ENCODE measurements at regions not wholly inside any gene's neighbourhood (a gene's known extent, or its start where the extent isn't known, plus 50 kb on each side); places are given as distances from the start of the nearest gene placed in this dataset.

DNA sequence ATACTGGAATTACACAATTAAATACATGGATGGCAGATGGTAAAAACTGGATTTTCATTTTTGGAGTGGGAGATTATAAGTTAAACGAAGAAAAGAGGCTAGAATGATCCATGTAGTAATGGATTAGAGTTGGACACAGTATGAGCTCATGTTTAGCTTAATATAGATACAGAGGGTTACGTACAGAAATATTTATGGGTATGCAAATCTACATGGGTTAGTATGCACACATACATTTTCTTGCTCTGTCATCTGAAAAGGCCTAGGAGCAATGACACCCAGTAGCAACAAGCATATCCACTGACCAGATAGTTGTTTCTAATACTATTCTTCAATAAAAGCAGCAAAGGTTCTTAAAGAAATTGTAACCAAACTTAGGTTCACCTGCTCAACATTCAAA lies 366.4 kb downstream of the SEMA3D start:
- Mint-ChIP-seq H3K36me3 (ENCODE audit: low read depth) (no peaks in the 10 kb centered on the region), H3K27me3 (ENCODE audit: low read depth) (no peaks in the 10 kb centered on the region), H3K9me3 (no peaks in the 10 kb centered on the region)

GRCh38 chr7:84817016-84817415 lies 369.8 kb downstream of the SEMA3D start:
- H3K4me1 Mint-ChIP-seq (ENCODE audit: low read depth), result no peaks in the 10 kb centered on the region
- H3K9me3 Mint-ChIP-seq, result no peaks in the 10 kb centered on the region
- H3K36me3 Mint-ChIP-seq (ENCODE audit: low read depth), result no peaks in the 10 kb centered on the region
- no peak overlapping the region for H3K27ac Mint-ChIP-seq
- H3K27me3 Mint-ChIP-seq (ENCODE audit: low read depth), result no peaks in the 10 kb centered on the region
- H3K4me3 Mint-ChIP-seq, result no peak overlapping the region

More for the DNA sequence above, 366.4 kb downstream of the SEMA3D start:
- H3K27ac Mint-ChIP-seq, result no peak overlapping the region
- no peaks in the 10 kb centered on the region for H3K4me1 Mint-ChIP-seq (ENCODE audit: low read depth)
- no peak overlapping the region for H3K4me3 Mint-ChIP-seq

DNA sequence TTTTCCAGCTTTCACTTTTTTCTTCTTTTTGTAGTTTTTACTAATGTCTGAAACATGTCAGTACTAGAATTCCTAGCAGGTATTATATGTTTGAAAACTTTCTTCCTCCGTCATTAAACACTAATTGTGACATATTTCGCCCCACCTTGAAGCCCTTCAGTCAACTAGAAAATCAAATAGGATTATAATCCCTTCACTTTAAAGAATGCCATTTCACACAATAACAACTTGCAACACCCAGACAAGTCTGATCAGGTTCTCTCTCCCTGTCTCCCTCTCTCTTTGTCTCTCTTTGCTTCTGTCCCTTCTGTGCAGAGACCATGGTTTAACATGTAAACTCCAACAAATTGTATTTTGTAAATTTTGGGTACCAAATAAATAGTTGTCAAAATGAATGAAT lies 373.5 kb downstream of the SEMA3D start:
- Mint-ChIP-seq H3K9me3 (no peaks in the 10 kb centered on the region), H3K27ac (no peak overlapping the region), H3K4me1 (ENCODE audit: low read depth) (no peaks in the 10 kb centered on the region), H3K27me3 (ENCODE audit: low read depth) (no peaks in the 10 kb centered on the region), H3K4me3 (no peak overlapping the region), H3K36me3 (ENCODE audit: low read depth) (no peaks in the 10 kb centered on the region)

- H3K27ac Mint-ChIP-seq, result no peak overlapping the region
- no peaks in the 10 kb centered on the region for H3K9me3 Mint-ChIP-seq
- no peaks in the 10 kb centered on the region for H3K27me3 Mint-ChIP-seq (ENCODE audit: low read depth)
- H3K4me1 Mint-ChIP-seq (ENCODE audit: low read depth), result no peaks in the 10 kb centered on the region
- H3K36me3 Mint-ChIP-seq (ENCODE audit: low read depth), result no peaks in the 10 kb centered on the region
- H3K4me3 Mint-ChIP-seq, result no peak overlapping the region
These were observed 374.8 kb downstream of the SEMA3D start for GRCh38 chr7:84812021-84812420.

GRCh38 chr7:84811362-84811761 lies 375.5 kb downstream of the SEMA3D start:
- H3K4me3 Mint-ChIP-seq, result no peak overlapping the region
- H3K27me3 Mint-ChIP-seq (ENCODE audit: low read depth), result no peaks in the 10 kb centered on the region
- H3K4me1 Mint-ChIP-seq (ENCODE audit: low read depth), result no peaks in the 10 kb centered on the region
- no peaks in the 10 kb centered on the region for H3K36me3 Mint-ChIP-seq (ENCODE audit: low read depth)
- H3K27ac Mint-ChIP-seq, result no peak overlapping the region
- no peaks in the 10 kb centered on the region for H3K9me3 Mint-ChIP-seq

- no peaks in the 10 kb centered on the region for H3K4me1 Mint-ChIP-seq (ENCODE audit: low read depth)
These were observed 377.0 kb downstream of the SEMA3D start for GRCh38 chr7:84809877-84810276.

DNA sequence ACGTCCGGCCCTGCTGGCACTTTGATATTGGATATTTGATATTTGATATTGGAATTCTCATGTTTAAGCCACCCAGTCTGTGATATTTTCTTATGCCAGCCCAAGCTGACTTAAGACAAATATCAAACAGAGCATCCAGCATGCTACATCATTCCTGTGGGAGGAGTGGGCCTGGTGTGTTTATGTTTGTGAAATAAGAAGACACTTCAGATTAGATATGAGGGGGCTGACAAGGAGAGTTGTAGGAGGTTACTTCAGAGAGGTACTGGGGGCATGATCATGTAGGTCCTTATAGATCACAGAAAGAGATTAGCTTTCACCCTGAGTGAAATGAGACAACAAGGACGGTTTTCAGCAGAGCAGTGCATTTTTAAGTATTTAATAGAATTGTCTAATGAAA lies 382.9 kb downstream of the SEMA3D start:
- no peak overlapping the region for H3K4me3 Mint-ChIP-seq
- no peaks in the 10 kb centered on the region for H3K4me1 Mint-ChIP-seq (ENCODE audit: low read depth)
- H3K9me3 Mint-ChIP-seq, result no peaks in the 10 kb centered on the region
- no peaks in the 10 kb centered on the region for H3K27me3 Mint-ChIP-seq (ENCODE audit: low read depth)
- H3K27ac Mint-ChIP-seq, result no peak overlapping the region
- no peaks in the 10 kb centered on the region for H3K36me3 Mint-ChIP-seq (ENCODE audit: low read depth)

More at GRCh38 chr7:84809877-84810276, 377.0 kb downstream of the SEMA3D start:
- Mint-ChIP-seq H3K36me3 (ENCODE audit: low read depth) (no peaks in the 10 kb centered on the region), H3K4me3 (no peak overlapping the region), H3K27me3 (ENCODE audit: low read depth) (no peaks in the 10 kb centered on the region), H3K27ac (no peak overlapping the region), H3K9me3 (no peaks in the 10 kb centered on the region)

DNA sequence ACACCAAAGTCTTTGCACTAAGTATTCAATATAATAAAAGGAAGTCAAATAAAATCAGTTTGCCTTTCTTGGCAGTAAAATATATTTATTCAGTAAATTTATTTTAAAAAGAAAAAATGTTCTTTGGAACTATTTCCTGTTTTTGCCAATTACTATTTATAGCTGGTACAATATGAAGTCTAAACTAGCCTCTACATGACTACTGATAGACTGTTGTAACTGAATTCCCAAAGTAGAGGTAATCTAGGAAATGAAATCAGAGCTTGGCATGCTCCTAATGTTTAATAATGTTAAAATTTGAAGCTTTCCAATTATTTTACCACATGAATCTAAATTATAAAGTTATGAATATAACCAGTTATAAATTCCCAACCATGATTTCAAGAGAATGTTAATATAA lies 385.5 kb downstream of the SEMA3D start:
- Mint-ChIP-seq H3K27me3 (ENCODE audit: low read depth) (no peaks in the 10 kb centered on the region), H3K9me3 (peaks cover under 1% of the 10 kb centered on the region), H3K36me3 (ENCODE audit: low read depth) (no peaks in the 10 kb centered on the region), H3K27ac (no peak overlapping the region), H3K4me3 (no peak overlapping the region), H3K4me1 (ENCODE audit: low read depth) (no peaks in the 10 kb centered on the region)

- Mint-ChIP-seq H3K4me1 (ENCODE audit: low read depth) (no peaks in the 10 kb centered on the region), H3K36me3 (ENCODE audit: low read depth) (no peaks in the 10 kb centered on the region)
These were observed 386.0 kb downstream of the SEMA3D start for GRCh38 chr7:84800846-84801245.

DNA sequence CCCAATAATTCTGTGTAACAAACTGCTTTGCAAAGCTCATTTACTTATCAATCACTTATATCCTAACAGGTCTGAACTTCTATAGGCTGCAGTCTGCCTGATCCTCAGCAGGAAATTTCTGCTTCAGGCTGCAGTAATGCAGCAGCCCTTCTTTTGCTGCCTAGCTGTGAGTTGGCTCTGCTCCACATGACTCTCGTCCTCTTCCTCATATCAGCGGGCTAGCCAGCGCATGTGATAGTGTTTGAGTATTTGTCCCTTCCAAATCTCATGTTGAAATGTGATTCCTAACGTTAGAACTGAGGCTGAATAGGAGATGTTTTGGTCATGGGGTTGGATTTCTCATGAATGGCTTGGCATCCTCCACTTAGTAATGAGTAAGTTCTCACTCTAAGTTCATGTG lies 387.8 kb downstream of the SEMA3D start:
- H3K27me3 Mint-ChIP-seq (ENCODE audit: low read depth), result no peaks in the 10 kb centered on the region
- H3K36me3 Mint-ChIP-seq (ENCODE audit: low read depth), result no peaks in the 10 kb centered on the region
- no peaks in the 10 kb centered on the region for H3K4me1 Mint-ChIP-seq (ENCODE audit: low read depth)
- H3K9me3 Mint-ChIP-seq, result peaks cover 3% of the 10 kb centered on the region
- H3K27ac Mint-ChIP-seq, result no peak overlapping the region
- H3K4me3 Mint-ChIP-seq, result no peak overlapping the region

More at GRCh38 chr7:84800846-84801245, 386.0 kb downstream of the SEMA3D start:
- H3K27me3 Mint-ChIP-seq (ENCODE audit: low read depth), result no peaks in the 10 kb centered on the region
- peaks cover 3% of the 10 kb centered on the region for H3K9me3 Mint-ChIP-seq
- no peak overlapping the region for H3K4me3 Mint-ChIP-seq
- H3K27ac Mint-ChIP-seq, result no peak overlapping the region

DNA sequence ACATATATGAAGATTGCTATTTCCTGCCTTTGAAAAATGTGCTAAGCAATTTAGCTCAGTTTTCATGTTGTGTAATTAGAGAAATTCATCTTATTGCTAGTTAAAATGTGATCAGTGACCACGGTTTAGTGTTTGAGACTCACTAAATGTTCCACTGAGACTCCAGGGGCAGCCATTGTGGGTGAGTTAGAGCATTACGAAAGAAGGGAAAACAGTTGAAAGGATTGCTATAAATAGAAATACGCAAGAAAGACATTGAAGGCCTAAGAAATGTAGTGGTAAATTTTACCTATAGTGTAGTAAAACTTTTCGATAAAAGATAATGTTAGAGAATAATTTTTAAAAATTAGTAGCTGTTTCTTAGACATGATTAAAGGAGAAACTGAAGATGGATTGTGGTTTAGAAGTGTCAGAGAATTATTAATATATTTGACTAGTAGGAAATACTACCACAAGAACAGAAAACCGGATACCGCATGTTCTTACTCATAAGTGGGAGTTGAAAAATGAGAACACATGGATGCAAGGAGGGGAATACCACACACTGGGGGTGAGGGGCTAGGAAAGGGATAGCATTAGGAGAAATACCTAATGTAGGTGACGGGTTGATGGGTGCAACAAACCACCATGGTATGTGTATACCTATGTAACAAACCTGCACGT lies 394.5 kb downstream of the SEMA3D start:
- Mint-ChIP-seq H3K27ac (no peak overlapping the region), H3K9me3 (peaks cover 3% of the 10 kb centered on the region), H3K27me3 (ENCODE audit: low read depth) (no peaks in the 10 kb centered on the region), H3K36me3 (ENCODE audit: low read depth) (no peaks in the 10 kb centered on the region), H3K4me1 (ENCODE audit: low read depth) (no peaks in the 10 kb centered on the region), H3K4me3 (no peak overlapping the region)

GRCh38 chr7:84790882-84791281 lies 396.0 kb downstream of the SEMA3D start:
- H3K27me3 Mint-ChIP-seq (ENCODE audit: low read depth), result no peaks in the 10 kb centered on the region
- H3K36me3 Mint-ChIP-seq (ENCODE audit: low read depth), result no peaks in the 10 kb centered on the region
- no peak overlapping the region for H3K4me3 Mint-ChIP-seq
- H3K9me3 Mint-ChIP-seq, result no peaks in the 10 kb centered on the region
- no peak overlapping the region for H3K27ac Mint-ChIP-seq
- H3K4me1 Mint-ChIP-seq (ENCODE audit: low read depth), result no peaks in the 10 kb centered on the region

DNA sequence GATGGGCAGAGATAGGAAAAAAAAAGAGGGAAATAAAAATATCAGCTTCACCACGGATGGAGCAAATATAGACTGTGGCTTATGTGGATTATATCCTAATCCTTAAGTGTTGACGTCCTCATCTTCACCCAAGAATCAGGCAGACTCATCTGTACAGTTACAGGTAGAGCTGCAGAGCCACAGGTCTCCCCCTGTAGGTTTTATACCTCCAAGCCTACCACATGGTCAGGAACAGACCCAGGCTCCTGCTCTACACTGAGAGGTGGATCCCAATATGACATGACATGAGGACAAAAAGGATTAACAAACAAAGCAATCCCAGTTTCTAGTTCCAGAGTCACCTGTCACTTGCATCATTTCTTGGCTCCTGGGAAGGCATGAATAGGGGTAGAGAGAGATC lies 400.8 kb downstream of the SEMA3D start:
- no peaks in the 10 kb centered on the region for H3K36me3 Mint-ChIP-seq (ENCODE audit: low read depth)
- no peaks in the 10 kb centered on the region for H3K4me1 Mint-ChIP-seq (ENCODE audit: low read depth)
- no peaks in the 10 kb centered on the region for H3K9me3 Mint-ChIP-seq
- no peak overlapping the region for H3K27ac Mint-ChIP-seq
- H3K4me3 Mint-ChIP-seq, result no peak overlapping the region
- H3K27me3 Mint-ChIP-seq (ENCODE audit: low read depth), result no peaks in the 10 kb centered on the region

- Mint-ChIP-seq H3K4me1 (ENCODE audit: low read depth) (no peaks in the 10 kb centered on the region), H3K36me3 (ENCODE audit: low read depth) (no peaks in the 10 kb centered on the region), H3K9me3 (no peaks in the 10 kb centered on the region), H3K4me3 (no peak overlapping the region), H3K27ac (no peak overlapping the region), H3K27me3 (ENCODE audit: low read depth) (no peaks in the 10 kb centered on the region)
These were observed 402.4 kb downstream of the SEMA3D start for GRCh38 chr7:84784450-84784849.

GRCh38 chr7:84783141-84783778 lies 403.6 kb downstream of the SEMA3D start:
- no peaks in the 10 kb centered on the region for H3K27me3 Mint-ChIP-seq (ENCODE audit: low read depth)
- no peaks in the 10 kb centered on the region for H3K36me3 Mint-ChIP-seq (ENCODE audit: low read depth)
- H3K9me3 Mint-ChIP-seq, result no peaks in the 10 kb centered on the region
- H3K27ac Mint-ChIP-seq, result no peak overlapping the region
- no peaks in the 10 kb centered on the region for H3K4me1 Mint-ChIP-seq (ENCODE audit: low read depth)
- no peak overlapping the region for H3K4me3 Mint-ChIP-seq
